HUES48 (cell line): ENCODE measurements at regions not wholly inside any gene's neighbourhood (a gene's known extent, or its start where the extent isn't known, plus 50 kb on each side); places are given as distances from the start of the nearest gene placed in this dataset.

Source experiments
- H3K27ac ChIP-seq: one replicate; pipeline ENCODE4 v1.7.0; 2013; ENCODE audit warnings: low read depth, low read length, inconsistent platforms
- H3K27me3 ChIP-seq: 2 replicates; pipeline ENCODE4 v1.6.1; 2013; ENCODE audit warnings: mild to moderate bottlenecking, low read length; ENCODE audit not compliant: control insufficient read depth, insufficient read depth
- H3K36me3 ChIP-seq: 2 replicates; pipeline ENCODE4 v1.6.1; 2013; ENCODE audit warnings: low read length; ENCODE audit not compliant: control insufficient read depth, insufficient read depth
- H3K4me1 ChIP-seq: 2 replicates; pipeline ENCODE4 v1.6.1; 2013; ENCODE audit warnings: mild to moderate bottlenecking, low read length; ENCODE audit not compliant: control insufficient read depth, insufficient read depth
- H3K4me3 ChIP-seq: 2 replicates; pipeline ENCODE4 v1.5.1; 2013; ENCODE audit warnings: mild to moderate bottlenecking, low read depth, low read length
- H3K9ac ChIP-seq: 2 replicates; pipeline ENCODE4 v1.6.1; 2013; ENCODE audit warnings: mild to moderate bottlenecking, low read depth, low read length, moderate library complexity
- H3K9me3 ChIP-seq: 2 replicates; pipeline ENCODE4 v1.6.1; 2013; ENCODE audit warnings: low read length; ENCODE audit not compliant: control insufficient read depth, insufficient read depth

- H3K27me3 ChIP-seq, result no peaks in the 10 kb centered on the region
- H3K4me1 ChIP-seq, result peaks cover 7% of the 10 kb centered on the region; the same call in 1 of the 2 replicates
- H3K36me3 ChIP-seq, result no peaks in the 10 kb centered on the region
- no peak overlapping the region for H3K4me3 ChIP-seq
- H3K27ac ChIP-seq, result no peak overlapping the region
- no peak overlapping the region for H3K9ac ChIP-seq
- no peaks in the 10 kb centered on the region for H3K9me3 ChIP-seq
Observed at GRCh38 chr9:87180841-87181240, 233.5 kb upstream of the GAS1 start.

DNA sequence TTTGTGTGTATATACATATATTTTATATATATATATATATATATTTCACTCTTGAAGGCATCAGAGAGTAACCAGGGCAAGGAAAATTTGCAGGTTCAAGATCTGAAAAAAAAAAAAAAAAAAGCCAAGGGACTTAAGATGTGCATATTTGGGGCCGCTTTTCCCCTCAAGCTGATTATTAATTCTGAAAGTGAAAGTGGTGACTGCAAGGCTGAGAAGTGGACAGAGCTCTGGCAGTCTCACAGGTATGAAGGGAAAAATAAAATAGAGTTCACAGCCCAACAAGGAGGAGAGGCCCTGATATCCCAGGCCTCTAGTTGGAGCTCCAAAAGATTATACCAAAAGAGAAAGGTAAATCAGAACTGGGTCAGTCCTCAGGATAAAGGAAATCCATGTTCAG, 234.4 kb upstream of the GAS1 start:
- Histone ChIP-seq H3K36me3 (no peaks in the 10 kb centered on the region), H3K9ac (no peak overlapping the region), H3K9me3 (no peaks in the 10 kb centered on the region), H3K27me3 (no peaks in the 10 kb centered on the region), H3K4me3 (no peak overlapping the region), H3K4me1 (peaks cover 7% of the 10 kb centered on the region; the same call in 1 of the 2 replicates), H3K27ac (no peak overlapping the region)

GRCh38 chr9:87184956-87185642, 237.8 kb upstream of the GAS1 start:
- Histone ChIP-seq H3K4me3 (no peak overlapping the region), H3K36me3 (no peaks in the 10 kb centered on the region), H3K9ac (no peak overlapping the region), H3K9me3 (no peaks in the 10 kb centered on the region), H3K4me1 (peaks cover 8% of the 10 kb centered on the region; the same call in 1 of the 2 replicates), H3K27me3 (no peaks in the 10 kb centered on the region), H3K27ac (no peak overlapping the region)

GRCh38 chr9:87187656-87188055, 240.3 kb upstream of the GAS1 start:
- Histone ChIP-seq H3K9ac (no peak overlapping the region), H3K4me1 (peaks cover 5% of the 10 kb centered on the region; the same call in 1 of the 2 replicates), H3K9me3 (no peaks in the 10 kb centered on the region), H3K27ac (no peak overlapping the region), H3K27me3 (no peaks in the 10 kb centered on the region), H3K36me3 (no peaks in the 10 kb centered on the region), H3K4me3 (no peak overlapping the region)

- Histone ChIP-seq H3K36me3 (no peaks in the 10 kb centered on the region), H3K4me3 (no peak overlapping the region), H3K9ac (no peak overlapping the region), H3K4me1 (peaks cover 5% of the 10 kb centered on the region; the same call in 1 of the 2 replicates), H3K27ac (no peak overlapping the region), H3K9me3 (no peaks in the 10 kb centered on the region), H3K27me3 (no peaks in the 10 kb centered on the region)
Observed at GRCh38 chr9:87189006-87189405, 241.7 kb upstream of the GAS1 start.

- H3K27me3 ChIP-seq, result no peaks in the 10 kb centered on the region
- H3K9ac ChIP-seq, result no peak overlapping the region
- no peak overlapping the region for H3K4me3 ChIP-seq
- H3K36me3 ChIP-seq, result no peaks in the 10 kb centered on the region
- H3K4me1 ChIP-seq, result peaks cover 5% of the 10 kb centered on the region
- H3K27ac ChIP-seq, result no peak overlapping the region
- H3K9me3 ChIP-seq, result no peaks in the 10 kb centered on the region
Observed at GRCh38 chr9:87193151-87193550, 245.8 kb upstream of the GAS1 start.

DNA sequence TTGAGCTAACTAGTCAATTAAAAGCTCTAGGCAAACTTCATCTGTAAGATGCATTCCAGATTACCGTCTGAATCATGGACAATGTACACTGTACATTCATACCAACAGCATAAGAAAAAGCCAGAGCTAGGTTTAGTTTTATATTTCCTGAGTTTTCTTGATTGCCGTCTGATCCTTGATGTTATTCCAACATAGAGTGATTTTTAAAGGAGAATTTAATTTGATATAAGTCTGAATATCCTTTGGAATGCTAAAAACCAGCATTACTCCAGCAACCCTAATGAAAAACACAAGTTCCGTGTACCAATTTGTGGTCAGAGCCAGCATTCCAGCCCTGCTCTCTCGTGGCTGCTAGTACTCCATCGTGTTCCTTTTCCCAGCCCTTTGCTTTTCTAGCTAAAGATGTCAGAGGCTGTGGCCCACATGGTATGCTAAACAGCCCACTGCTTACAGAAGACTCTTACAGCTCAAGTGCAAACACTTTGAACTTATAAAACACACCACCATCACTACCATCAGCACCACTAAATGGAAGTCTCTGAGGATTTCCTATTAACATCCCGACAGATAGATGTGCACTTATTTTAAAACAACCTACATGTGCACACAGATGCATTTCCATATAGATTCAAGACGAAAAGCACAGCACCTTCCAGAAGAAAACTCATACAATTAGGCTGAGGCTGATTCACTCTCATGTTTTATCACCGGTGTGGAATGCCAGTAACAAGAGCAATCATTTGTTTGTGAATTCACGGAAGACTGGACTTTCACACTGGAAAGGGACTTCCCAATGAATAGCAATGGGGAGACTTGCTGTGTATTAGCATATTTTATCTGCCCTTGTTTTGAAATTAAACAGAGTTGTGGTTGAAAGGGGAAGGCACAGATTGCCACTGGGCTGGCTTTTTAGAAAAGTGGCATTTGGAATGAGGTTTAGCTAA, 246.9 kb upstream of the GAS1 start:
- H3K36me3 ChIP-seq, result no peaks in the 10 kb centered on the region
- H3K9me3 ChIP-seq, result no peaks in the 10 kb centered on the region
- H3K27me3 ChIP-seq, result no peaks in the 10 kb centered on the region
- no peak overlapping the region for H3K27ac ChIP-seq
- peaks cover 5% of the 10 kb centered on the region for H3K4me1 ChIP-seq
- H3K9ac ChIP-seq, result no peak overlapping the region
- H3K4me3 ChIP-seq, result no peak overlapping the region

DNA sequence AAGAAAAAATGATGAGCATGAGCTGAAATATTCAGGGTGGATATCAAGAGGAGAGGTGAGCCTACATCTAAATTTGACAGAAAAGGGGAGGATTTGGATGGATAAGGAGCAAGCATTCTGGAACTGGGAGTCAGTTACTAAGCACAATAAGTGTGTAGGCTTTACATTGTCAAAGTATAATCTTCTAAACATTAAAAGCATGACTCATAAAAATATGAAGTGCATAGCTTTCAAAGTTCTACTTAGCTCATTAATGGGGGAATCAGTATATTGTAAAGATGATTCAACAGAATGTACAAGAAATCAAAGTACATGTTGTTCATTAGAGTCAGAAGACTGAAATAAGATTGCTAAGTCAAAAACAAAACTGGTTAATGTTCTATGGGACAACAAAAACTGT, 248.0 kb upstream of the GAS1 start:
- no peaks in the 10 kb centered on the region for H3K9me3 ChIP-seq
- H3K36me3 ChIP-seq, result no peaks in the 10 kb centered on the region
- H3K9ac ChIP-seq, result no peak overlapping the region
- H3K27me3 ChIP-seq, result no peaks in the 10 kb centered on the region
- no peak overlapping the region for H3K27ac ChIP-seq
- peaks cover 14% of the 10 kb centered on the region for H3K4me1 ChIP-seq
- H3K4me3 ChIP-seq, result no peak overlapping the region

DNA sequence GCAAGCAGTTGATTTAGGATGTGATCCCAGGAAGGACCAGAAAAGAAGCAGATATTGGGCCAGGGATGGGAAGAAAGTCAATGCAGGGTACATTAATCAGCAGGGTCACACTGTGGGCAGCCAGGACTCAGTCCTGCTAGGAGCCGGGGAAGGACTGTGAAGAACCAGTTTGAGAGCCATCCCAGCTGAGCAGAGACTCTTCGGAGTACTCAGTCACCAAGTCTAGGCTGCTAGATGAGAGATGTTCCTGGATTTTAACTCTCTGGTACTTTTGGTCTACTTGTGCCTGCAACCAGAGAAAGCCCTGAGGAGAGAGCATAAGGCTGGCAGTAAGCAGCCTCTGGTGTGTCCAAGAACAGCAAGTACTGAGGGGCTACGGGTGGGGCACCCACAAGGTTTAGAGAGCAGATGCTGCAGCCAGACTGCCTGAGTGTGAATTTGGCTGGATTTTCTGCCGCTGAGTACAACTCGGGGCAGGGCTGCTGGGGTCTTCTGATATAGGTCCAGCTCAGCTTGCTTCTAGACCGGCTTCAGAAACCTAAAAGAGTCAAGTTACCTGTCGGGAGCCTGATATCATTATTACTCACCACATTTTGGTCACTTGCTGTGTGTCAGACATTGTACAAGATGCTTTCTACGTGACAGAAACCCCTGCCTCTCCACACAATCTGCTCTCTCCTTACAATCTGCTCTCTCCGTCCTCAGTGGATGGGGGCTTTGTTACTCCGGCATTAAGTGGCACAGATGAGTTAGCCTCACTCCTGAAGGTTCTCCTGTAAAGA, 250.2 kb upstream of the GAS1 start:
- H3K4me1 ChIP-seq, result peaks cover 25% of the 10 kb centered on the region
- H3K36me3 ChIP-seq, result no peaks in the 10 kb centered on the region
- H3K4me3 ChIP-seq, result no peak overlapping the region
- no peaks in the 10 kb centered on the region for H3K27me3 ChIP-seq
- no peak overlapping the region for H3K9ac ChIP-seq
- no peaks in the 10 kb centered on the region for H3K9me3 ChIP-seq
- H3K27ac ChIP-seq, result no peak overlapping the region

DNA sequence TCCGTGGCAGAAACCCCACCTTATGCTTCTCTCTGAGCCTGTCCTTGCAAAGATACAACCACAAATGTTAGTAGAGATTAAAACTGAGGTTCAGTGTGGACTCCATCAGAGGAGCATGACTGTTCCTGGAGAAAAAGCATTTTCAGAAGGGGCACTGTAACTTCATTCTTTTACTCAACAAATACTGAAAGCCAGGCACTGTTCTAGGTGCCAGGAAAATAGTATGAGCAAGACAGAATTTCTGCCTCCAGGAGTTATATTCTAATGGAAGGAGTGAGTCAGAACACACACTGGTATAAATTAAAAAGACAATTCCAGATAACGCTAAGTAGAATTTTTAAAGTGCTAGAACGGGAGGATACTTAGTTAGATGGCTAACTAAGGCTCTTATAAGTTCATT, 251.4 kb upstream of the GAS1 start:
- Histone ChIP-seq H3K9ac (no peak overlapping the region), H3K9me3 (no peaks in the 10 kb centered on the region), H3K4me3 (no peak overlapping the region), H3K27ac (no peak overlapping the region), H3K27me3 (no peaks in the 10 kb centered on the region), H3K36me3 (no peaks in the 10 kb centered on the region), H3K4me1 (peaks cover 25% of the 10 kb centered on the region)
